COR-L47 (cell line): ENCODE measurements at regions not wholly inside any gene's neighbourhood (a gene's known extent, or its start where the extent isn't known, plus 50 kb on each side); places are given as distances from the start of the nearest gene placed in this dataset.
"Not testable (repeated sequence)": the region's sequence is repeated elsewhere in the genome, so short reads cannot be mapped to it uniquely, and the experiment has no call there.

Experiments used
- DNase-seq: peaks from one replicate; lab custom pipeline; 2025; lab: John Stamatoyannopoulos, UW

DNA sequence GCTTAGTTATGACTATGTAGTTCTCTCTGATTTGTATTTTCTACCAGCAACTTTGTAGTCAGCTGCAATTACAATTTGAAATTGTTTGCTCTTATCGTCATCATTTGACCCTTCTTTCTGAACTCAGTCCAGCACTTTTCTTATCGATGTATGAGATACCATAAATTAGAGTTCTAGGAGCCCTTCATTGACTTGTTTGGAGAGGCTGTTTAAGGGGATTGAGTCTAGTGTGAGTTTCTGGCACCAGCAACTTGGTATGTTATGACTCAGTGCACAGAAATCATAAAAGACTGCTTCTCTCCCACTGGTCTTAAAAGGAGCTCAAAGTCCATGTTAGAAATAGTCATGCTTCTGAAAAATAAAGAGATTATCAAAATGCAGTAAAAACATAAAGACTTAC, 190.3 kb downstream of the TENT5A start:
- DNase-seq: no peak

DNA sequence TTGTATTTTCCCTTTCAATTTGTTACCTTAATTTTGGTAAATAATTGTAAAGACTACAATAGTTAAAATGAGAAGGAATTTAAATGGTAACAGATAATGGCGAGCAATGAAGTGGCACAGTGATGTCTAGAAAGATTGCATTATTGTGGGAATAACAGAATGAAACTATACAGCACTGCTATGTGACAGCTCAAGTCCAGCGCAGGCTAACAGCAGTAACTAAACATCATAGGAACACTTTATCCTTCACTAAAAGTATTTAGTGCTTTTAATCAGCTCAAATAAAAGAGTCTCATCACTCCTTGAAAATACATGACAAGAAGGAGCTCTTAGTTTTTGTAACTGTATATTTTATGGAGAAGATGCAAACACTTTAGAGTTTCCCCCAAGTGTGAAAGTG, 190.8 kb downstream of the TENT5A start:
- DNase-seq: no peak

DNA sequence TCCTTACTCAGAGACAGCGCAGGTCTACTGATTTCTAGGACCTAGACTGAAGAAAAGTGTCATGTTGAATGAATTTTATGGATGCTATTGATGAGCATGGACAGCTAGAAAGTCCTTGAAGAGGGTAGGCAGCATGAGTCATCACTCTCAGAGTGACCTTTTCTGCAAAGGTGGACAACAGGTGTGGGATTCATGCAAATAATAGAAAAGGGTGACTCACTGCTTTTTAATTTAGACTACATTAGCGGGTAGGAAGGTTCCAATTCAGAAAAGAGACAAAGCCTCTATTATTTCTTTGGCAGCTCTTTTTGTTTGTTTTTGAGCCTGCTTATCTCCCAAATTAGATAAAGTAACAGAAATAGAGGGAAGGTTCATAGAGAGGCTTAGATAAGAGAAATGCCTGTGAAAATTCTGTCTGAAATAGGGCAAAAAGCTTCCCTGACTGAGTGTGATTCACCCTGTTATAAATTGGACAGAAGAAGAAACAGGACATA, 191.4 kb downstream of the TENT5A start:
- DNase-seq: peak; percentile 57

DNA sequence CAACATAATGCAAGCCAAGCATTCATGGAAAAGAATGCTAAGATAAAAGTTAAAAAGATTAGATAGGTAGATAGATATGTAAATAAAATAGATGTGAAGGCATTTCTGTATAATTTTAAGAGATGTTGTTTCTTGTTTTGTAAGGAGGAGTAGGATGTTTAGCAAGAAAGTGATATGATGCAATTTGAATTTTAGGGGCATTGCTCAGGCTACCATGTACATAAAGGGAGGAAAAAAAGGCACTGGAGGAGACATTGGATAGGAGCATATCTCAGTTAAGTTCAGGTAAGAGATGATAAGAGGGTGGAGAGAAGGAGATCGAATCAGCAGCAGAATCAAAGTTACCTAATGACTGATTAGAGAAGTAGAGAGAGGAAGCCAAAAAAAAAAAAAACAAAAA, 194.7 kb downstream of the TENT5A start:
- no peak for DNase-seq

DNA sequence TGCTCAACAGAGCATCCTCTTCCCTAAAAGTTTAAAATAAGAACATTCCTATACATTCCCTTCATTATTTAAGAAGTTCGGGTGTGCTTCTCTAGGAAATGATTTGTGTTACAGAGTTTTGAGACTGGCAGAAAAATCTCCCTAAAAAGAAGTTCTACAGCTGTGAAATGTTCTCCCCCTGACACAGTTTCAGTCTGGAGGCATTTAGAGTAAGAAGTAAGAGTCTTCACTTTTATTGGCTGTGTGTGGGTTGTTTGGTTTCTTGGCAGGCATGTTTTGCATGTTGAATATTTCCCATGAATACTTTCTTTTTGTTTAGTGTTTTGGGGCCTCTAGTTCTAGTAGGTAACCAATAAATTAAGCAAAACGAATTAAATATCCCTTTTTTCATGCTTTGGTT, 195.9 kb downstream of the TENT5A start:
- no peak for DNase-seq

DNA sequence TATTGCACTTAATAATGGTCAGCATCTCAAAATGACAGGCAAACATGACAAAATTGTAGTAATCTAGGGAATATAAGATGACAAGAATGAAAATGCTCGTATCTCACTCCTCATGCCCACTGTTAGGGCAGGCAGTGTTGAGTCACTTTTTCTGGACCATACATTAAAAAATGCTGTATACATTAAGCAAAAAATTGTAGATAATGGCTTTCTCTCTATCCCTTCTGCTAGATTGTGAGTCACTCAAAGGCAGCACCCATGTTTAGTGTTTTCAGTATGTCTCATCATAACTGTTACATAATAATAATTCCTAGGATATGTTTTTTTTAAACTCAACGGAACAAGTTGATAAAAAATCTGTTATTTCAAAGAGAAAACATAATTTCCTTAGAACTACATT, 199.3 kb downstream of the TENT5A start:
- no peak for DNase-seq

DNA sequence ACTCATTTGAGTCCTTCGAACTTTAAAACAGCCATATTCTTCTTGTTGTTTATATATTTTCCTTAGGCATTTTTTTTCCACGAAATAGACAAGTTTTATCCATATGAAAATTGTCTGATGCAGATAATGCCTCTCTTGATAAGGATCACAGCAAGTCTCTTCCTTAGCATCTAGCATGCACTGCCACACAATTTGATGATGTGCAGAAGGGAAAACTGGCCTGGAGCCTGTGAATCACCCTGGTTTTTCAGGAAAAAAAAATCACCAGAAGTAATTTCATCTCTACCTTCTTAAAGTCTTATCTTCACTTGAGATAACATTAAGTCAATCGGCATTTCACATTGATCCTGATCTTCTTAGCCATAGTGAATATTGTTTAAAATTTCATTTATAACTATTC, 199.8 kb downstream of the TENT5A start:
- DNase-seq: no peak

DNA sequence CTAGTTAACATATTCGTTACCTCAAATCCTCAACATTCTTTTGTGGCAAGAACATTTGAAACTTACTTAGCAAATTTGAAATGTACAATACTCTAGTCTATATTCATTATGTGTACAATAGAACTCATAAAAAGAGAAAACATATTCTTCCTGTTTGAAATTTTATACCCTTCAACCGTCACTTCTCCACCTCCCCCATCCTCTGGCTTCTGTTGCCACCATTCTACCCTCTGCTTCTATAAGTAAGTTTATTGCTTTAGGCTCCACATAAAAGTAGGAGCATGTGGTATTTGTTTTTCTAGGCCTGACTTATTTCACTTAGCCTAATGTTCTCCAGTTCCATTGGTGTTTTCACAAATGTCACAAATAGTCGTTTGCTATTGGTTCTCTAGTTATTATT, 205.3 kb downstream of the TENT5A start:
- no peak for DNase-seq

DNA sequence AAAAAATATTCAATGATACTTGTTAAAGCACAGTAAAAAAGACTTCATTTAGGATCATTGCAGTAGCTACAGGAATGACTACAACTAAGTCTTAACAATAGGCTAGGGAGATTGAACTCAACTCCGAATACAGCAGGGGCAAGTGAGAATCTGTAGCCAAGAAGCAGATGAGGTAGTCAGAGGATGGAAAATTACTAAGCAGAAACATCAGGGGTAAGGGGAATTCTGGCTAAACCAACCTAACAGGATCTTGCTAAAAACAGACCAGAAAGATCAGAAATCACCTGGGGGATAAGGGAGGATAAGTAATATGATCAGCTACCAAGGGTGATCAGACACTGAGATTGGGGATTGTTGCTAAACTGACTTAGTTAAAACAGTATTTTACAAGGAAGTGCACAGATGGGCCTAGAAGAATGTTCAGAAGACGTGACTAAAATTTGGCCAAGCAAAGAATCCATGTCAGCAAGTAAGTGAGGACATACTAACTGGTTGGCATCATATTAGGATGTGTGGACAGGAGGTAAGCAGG, 217.5 kb downstream of the TENT5A start:
- DNase-seq: no peak

DNA sequence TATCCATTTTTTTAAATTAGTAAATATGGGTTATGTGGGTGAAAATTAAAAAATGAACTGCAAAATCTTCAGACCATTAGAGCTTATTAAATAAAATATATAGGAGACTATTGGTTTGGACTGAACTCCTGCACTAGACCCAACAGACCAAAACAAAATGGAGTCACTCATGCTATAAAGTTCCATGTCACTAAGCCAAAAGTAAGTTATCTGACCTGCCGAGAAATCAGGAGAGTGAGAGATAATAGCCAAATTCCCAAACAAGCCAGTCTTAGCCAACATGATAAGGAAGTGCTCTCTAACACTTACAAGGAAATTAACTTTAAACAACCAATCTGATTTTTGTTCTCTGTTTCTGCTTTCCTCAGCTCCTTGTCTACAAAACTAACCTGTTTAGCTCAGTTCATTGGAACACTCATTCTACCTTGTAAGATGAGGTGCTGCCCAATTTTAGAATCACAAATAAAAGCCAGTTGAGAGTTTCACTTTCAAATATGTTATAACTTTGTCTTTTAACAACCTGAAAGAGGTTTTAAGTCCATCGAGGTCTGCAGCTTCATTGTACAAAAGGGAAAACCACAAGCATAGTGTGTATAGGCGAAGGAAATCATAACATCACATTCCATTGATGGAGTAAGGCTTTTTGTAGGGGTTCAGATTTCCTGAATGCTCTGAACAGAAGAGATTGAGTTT, 220.5 kb downstream of the TENT5A start:
- no peak for DNase-seq

DNA sequence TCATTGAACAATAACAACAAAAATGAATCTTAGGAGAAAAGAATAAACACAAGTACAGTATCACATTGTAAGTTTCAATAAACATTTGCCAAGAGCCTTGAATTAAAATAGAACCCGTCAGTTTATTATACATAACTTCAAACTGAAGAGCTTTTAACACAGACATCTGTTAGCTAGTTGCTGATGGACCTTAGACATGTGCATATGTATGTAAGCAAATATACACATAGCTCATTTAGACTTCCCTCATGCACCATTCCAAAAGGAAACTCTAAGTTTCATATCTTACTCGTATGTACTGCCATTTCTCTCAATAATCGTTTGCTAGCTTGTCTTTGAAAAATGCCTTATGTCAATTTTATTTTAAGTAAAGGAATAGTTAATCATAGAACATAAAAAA, 235.0 kb downstream of the TENT5A start:
- DNase-seq: no peak

DNA sequence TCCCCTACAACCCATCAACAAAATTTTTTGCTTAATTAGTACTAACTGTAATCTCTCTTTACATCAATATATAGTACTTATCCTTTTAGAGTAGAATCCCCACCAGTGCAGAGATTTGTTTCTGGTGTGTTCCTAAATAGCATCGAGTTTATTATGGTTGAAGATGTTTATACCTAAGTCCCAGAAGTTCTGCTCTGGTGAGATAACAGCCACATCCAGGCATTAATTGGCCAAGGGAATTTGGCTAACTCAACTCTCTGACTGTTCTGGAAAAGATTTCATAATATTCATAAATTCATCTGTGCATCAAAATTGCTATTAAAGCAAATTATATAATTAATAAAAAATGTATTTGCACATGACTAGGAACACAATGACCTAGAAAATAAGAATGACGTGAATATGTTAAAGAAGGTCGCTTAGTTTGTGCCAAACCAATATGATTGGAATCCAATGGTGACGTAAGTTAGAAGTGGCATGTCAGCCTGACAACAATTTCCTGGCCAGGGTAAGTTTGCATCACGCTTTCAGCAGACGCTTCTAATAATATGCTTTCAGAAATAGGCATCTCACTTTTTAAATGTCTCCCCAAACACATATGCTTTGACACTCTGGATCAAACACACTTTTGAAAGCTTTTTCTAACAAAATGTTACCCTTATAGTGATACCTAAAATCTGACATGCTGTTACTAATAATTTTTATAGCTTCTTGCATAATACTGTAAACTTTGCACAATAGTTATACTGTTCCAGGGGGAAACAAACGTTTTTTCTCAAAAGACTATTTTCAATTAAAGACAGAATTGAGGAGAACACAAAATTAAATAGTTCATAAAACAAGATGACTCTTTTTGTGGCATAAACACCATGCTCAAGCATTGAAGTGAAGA, 236.7 kb downstream of the TENT5A start:
- DNase-seq: no peak

DNA sequence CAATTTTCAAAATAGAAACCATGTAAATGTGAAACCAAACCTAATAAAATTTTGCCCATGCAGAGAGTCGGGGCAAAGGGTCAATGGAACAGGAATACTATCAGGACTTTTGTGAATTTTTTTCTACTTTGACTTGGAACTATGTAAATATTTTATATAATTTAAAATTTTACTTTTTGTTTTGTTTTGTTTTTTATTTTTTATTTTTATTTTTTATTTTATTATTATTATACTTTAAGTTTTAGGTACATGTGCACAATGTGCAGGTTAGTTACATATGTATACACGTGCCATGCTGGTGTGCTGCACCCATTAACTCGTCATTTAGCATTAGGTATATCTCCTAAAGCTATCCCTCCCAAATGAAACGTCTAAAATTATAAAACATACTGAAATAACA, 238.3 kb downstream of the TENT5A start:
- not testable (repeated sequence) for DNase-seq

DNA sequence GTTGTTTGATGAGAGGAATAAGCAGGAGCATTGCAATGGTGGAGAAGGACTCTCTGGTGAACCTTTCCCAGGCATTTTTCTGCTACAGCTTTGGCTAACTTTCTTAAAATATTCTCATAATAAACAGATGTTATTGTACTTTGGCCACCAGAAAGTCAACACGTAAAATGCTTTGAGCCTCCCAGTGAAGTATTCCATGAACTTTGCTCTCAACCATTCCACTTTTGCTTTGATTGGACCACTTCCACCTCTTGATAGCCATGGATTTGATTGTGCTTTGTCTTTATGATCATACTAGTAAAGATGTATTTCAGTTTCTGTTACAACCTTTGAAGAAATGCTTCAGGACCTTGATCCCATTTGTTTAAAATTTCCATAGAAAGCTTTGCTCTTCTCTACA, 241.1 kb downstream of the TENT5A start:
- DNase-seq: no peak

DNA sequence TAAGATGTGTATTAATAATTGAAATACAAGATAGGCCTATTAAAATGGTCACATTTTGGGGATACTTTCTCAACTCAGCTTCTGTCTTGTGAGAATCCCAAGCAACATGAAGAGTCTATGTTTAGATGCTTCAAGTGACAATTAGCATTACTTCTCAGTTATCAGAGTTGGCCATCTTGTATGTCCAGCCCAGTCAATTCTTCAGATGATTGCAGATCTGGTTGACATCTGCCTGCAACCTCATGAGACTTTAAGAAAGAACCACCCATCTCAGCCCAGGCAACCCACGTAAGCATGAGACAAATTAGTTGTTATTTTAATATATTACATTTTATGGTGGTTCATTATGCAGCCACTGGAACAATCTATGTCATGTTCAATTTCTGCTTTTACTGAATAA, 256.5 kb downstream of the TENT5A start:
- no peak for DNase-seq

DNA sequence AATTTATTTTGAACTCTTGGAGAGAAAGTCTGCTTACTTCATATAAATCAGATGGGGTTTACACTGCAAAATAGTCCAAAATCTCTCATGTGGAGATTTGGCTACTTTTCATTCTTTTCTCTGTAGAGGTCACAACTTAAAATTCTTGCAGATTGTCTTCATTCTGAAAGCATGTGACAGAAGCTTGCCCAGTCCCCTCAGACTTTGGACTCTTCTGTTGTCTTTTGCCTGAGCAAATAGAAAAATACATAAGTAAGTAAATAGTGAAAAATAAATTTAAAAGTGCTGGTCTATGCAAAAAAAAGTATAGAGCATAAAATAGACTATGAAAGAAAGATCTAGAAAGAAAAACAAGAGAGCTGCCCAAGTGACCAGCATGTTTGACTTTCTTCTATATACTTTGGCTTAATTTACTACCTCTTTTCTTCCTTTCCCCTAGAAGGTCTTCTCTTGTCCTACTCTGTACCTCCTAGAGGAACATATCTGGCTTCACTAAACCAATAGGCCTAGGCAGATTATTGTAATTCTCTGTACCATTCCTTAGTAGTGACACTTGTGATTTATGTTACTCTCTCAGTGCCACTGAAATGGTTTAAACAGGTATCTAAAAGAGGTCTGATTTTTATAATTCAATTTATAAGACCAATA, 260.9 kb downstream of the TENT5A start:
- no peak for DNase-seq

DNA sequence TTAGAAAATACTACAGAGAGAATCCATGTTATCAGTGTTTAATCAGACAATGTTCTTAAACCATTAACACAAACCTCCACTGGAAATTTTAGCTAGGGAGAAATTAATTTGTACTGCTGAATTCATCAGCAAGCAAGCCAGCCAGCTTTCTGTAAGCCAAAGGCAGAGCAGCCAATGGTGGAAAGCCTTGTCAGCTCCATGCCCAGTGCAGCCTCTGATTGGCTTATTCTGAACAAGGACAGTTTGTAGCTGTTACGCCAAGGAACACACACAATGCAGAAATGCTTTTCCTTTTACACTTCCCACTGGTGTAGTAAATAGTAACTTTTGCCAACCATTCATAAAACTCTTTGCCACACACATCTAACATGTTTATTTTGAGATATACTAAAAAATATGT, 265.0 kb downstream of the TENT5A start:
- no peak for DNase-seq

DNA sequence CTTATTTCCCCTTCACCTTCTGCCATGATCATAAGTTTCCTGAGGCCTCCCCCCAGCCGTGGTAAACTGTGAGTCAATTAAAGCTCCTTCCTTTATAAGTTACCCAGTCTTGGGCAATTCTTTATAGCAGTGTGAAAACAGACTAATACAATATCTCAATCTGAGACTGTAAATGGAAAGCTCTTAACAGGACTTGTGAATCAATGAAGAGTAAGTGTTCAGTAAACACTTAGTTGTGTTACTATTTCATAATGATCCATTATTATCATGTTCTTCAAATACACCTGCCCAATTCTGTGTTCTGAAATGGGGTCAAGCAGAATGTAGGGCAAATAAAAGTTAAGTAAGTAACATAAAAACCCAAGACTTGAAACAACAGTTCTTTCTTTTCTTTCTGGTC, 266.2 kb downstream of the TENT5A start:
- no peak for DNase-seq

DNA sequence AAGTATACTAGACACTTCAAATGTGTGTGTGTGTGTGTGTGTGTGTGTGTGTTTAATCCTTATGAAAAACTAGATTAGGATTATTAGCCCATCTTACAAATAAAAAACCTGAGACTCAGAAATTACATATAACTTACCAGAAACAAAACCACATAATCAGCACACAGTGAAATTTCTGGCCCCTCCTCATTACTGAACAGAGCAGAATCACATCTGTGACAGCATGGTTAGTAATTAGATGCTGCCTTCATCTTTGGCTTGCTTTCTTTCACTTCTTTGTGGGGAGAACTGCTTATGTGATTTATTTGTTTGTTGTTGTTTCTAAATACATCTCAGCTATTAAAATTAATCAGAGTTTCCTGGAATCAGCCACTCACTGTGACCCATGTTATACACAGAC, 267.1 kb downstream of the TENT5A start:
- no peak for DNase-seq

DNA sequence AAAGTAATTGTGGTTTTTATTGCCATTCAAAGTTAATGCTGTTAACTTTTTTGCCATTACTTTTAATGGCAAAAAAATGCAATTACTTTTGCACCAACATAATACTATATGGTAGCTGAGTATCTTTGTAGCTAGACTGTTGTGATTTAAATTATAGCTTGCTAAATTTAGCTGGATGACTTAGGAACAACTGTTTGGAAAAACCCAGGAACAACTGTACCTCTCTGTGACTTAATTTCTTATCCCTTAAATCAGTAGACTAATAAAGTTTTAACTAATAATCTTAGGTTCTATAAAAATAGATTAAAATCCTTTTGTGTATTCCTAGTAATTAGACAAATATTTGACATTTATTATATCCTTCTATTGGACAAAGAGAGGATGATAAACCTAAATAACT, 268.2 kb downstream of the TENT5A start:
- no peak for DNase-seq

DNA sequence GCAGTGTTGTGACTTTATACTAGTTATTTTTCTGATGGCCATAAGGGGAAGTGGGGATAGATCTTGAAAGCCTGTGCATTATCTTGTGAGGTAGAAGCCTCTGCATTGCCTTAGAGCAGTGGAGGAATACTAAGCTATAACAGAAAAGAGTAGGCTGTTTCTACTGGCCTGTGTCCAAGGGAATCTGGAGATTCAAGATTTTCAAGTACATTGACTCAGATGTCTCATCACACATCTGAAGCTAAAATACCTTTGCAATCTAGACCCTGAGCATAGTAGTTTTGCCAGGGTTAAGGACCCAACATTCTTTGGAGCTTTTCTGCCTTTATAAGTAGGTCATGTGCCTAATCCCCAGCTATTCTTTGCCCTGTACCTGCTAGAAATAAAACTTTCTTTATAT, 272.3 kb downstream of the TENT5A start:
- DNase-seq: no peak

DNA sequence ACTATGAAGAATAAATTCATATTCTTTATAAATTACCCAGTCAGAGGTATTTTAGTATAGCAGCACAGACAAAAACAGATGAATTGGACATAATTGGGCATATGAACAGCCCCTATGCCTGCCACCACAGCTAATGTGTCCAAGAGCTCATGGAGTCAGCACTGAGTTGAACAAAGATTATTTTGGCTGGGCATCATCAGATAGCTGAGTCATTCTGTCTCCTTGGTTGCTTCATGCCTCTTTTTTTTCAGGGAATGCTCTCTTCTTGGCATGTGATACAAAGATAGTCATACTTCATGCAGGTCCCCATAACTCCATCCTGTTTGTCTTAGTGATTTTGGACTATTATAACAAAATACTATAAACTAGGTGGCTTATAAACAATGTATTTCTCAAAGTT, 275.6 kb downstream of the TENT5A start:
- no peak for DNase-seq

DNA sequence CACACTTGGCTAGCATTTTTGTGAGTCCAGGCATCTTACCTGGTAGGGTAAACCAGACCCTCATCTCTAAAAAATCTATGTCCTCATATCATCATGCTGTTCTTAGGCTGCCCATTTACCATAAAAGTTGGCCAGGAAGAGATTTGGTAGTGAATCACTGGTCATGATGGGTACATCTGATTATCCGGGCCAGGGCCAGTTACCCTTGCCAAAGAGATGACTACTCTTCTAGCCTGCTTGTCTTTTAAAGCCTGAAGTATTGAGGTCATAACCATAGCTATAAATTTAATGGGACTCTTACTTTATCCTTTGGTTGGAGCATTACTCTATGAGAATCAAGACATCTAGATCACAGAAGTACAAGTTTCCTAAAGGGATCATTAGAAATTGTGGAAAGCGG, 276.8 kb downstream of the TENT5A start:
- DNase-seq: no peak
